ENCODE measurements at regions not wholly inside any gene's neighbourhood (a gene's known extent, or its start where the extent isn't known, plus 50 kb on each side); places are given as distances from the start of the nearest gene placed in this dataset.

GRCh38 chr4:185862340-185862739 lies 50.3 kb upstream of the SORBS2 start:
- Histone ChIP-seq H3K27me3 (ENCODE audit: control insufficient read depth, insufficient read depth, low read length) (no peaks in the 10 kb centered on the region), H3K4me3 (ENCODE audit: low read length) (no peak overlapping the region), H3K4me1 (ENCODE audit: control insufficient read depth, insufficient read depth, low read length) (no peaks in the 10 kb centered on the region), H3K27ac (ENCODE audit: low read depth, low read length) (no peak overlapping the region), H3K9ac (ENCODE audit: low read length) (no peak overlapping the region), H3K36me3 (ENCODE audit: control insufficient read depth, insufficient read depth, low read length) (no peaks in the 10 kb centered on the region)

- H3K4me1 ChIP-seq (ENCODE audit: control insufficient read depth, insufficient read depth, low read length): no peaks in the 10 kb centered on the region
- no peak overlapping the region for H3K9ac ChIP-seq (ENCODE audit: low read length)
- H3K36me3 ChIP-seq (ENCODE audit: control insufficient read depth, insufficient read depth, low read length): no peaks in the 10 kb centered on the region
- H3K4me3 ChIP-seq (ENCODE audit: low read length): no peak overlapping the region
- H3K27me3 ChIP-seq (ENCODE audit: control insufficient read depth, insufficient read depth, low read length): no peaks in the 10 kb centered on the region
- no peak overlapping the region for H3K27ac ChIP-seq (ENCODE audit: low read depth, low read length)
Measured at GRCh38 chr4:185863946-185864345, 52.0 kb upstream of the SORBS2 start.

- Histone ChIP-seq H3K27me3 (ENCODE audit: control insufficient read depth, insufficient read depth, low read length) (no peaks in the 10 kb centered on the region), H3K4me3 (ENCODE audit: low read length) (no peak overlapping the region), H3K36me3 (ENCODE audit: control insufficient read depth, insufficient read depth, low read length) (no peaks in the 10 kb centered on the region), H3K9ac (ENCODE audit: low read length) (no peak overlapping the region), H3K4me1 (ENCODE audit: control insufficient read depth, insufficient read depth, low read length) (no peaks in the 10 kb centered on the region), H3K27ac (ENCODE audit: low read depth, low read length) (no peak overlapping the region)
Measured at GRCh38 chr4:185865901-185866328, 53.9 kb upstream of the SORBS2 start.

GRCh38 chr4:185867770-185868169 lies 55.8 kb upstream of the SORBS2 start:
- H3K9ac ChIP-seq (ENCODE audit: low read length): no peak overlapping the region
- H3K27ac ChIP-seq (ENCODE audit: low read depth, low read length): no peak overlapping the region
- no peaks in the 10 kb centered on the region for H3K4me1 ChIP-seq (ENCODE audit: control insufficient read depth, insufficient read depth, low read length)

GRCh38 chr4:185868983-185869382 lies 57.0 kb upstream of the SORBS2 start:
- H3K36me3 ChIP-seq (ENCODE audit: control insufficient read depth, insufficient read depth, low read length): no peaks in the 10 kb centered on the region
- no peaks in the 10 kb centered on the region for H3K27me3 ChIP-seq (ENCODE audit: control insufficient read depth, insufficient read depth, low read length)
- H3K9ac ChIP-seq (ENCODE audit: low read length): no peak overlapping the region
- no peak overlapping the region for H3K27ac ChIP-seq (ENCODE audit: low read depth, low read length)
- H3K4me3 ChIP-seq (ENCODE audit: low read length): no peak overlapping the region
- no peaks in the 10 kb centered on the region for H3K4me1 ChIP-seq (ENCODE audit: control insufficient read depth, insufficient read depth, low read length)

More at GRCh38 chr4:185867770-185868169, 55.8 kb upstream of the SORBS2 start:
- no peak overlapping the region for H3K4me3 ChIP-seq (ENCODE audit: low read length)
- H3K27me3 ChIP-seq (ENCODE audit: control insufficient read depth, insufficient read depth, low read length): no peaks in the 10 kb centered on the region
- H3K36me3 ChIP-seq (ENCODE audit: control insufficient read depth, insufficient read depth, low read length): no peaks in the 10 kb centered on the region

- no peak overlapping the region for H3K4me3 ChIP-seq (ENCODE audit: low read length)
- H3K36me3 ChIP-seq (ENCODE audit: control insufficient read depth, insufficient read depth, low read length): no peaks in the 10 kb centered on the region
- no peak overlapping the region for H3K9ac ChIP-seq (ENCODE audit: low read length)
- H3K4me1 ChIP-seq (ENCODE audit: control insufficient read depth, insufficient read depth, low read length): no peaks in the 10 kb centered on the region
- no peak overlapping the region for H3K27ac ChIP-seq (ENCODE audit: low read depth, low read length)
- H3K27me3 ChIP-seq (ENCODE audit: control insufficient read depth, insufficient read depth, low read length): no peaks in the 10 kb centered on the region
Measured at GRCh38 chr4:185869427-185869826, 57.4 kb upstream of the SORBS2 start.

- no peaks in the 10 kb centered on the region for H3K36me3 ChIP-seq (ENCODE audit: control insufficient read depth, insufficient read depth, low read length)
- no peaks in the 10 kb centered on the region for H3K4me1 ChIP-seq (ENCODE audit: control insufficient read depth, insufficient read depth, low read length)
- H3K4me3 ChIP-seq (ENCODE audit: low read length): no peak overlapping the region
- no peak overlapping the region for H3K9ac ChIP-seq (ENCODE audit: low read length)
- no peak overlapping the region for H3K27ac ChIP-seq (ENCODE audit: low read depth, low read length)
- no peaks in the 10 kb centered on the region for H3K27me3 ChIP-seq (ENCODE audit: control insufficient read depth, insufficient read depth, low read length)
Measured at GRCh38 chr4:185870366-185870765, 58.4 kb upstream of the SORBS2 start.

- Histone ChIP-seq H3K4me3 (ENCODE audit: low read length) (no peak overlapping the region), H3K27me3 (ENCODE audit: control insufficient read depth, insufficient read depth, low read length) (no peaks in the 10 kb centered on the region), H3K36me3 (ENCODE audit: control insufficient read depth, insufficient read depth, low read length) (no peaks in the 10 kb centered on the region), H3K9ac (ENCODE audit: low read length) (no peak overlapping the region), H3K4me1 (ENCODE audit: control insufficient read depth, insufficient read depth, low read length) (no peaks in the 10 kb centered on the region), H3K27ac (ENCODE audit: low read depth, low read length) (no peak overlapping the region)
Measured at GRCh38 chr4:185872747-185873380, 60.9 kb upstream of the SORBS2 start.

GRCh38 chr4:185874516-185875230 lies 62.7 kb upstream of the SORBS2 start:
- H3K4me1 ChIP-seq (ENCODE audit: control insufficient read depth, insufficient read depth, low read length): no peaks in the 10 kb centered on the region
- no peak overlapping the region for H3K9ac ChIP-seq (ENCODE audit: low read length)
- no peaks in the 10 kb centered on the region for H3K27me3 ChIP-seq (ENCODE audit: control insufficient read depth, insufficient read depth, low read length)
- no peak overlapping the region for H3K27ac ChIP-seq (ENCODE audit: low read depth, low read length)
- no peaks in the 10 kb centered on the region for H3K36me3 ChIP-seq (ENCODE audit: control insufficient read depth, insufficient read depth, low read length)
- no peak overlapping the region for H3K4me3 ChIP-seq (ENCODE audit: low read length)

- Histone ChIP-seq H3K4me3 (ENCODE audit: low read length) (no peak overlapping the region), H3K4me1 (ENCODE audit: control insufficient read depth, insufficient read depth, low read length) (no peaks in the 10 kb centered on the region), H3K36me3 (ENCODE audit: control insufficient read depth, insufficient read depth, low read length) (no peaks in the 10 kb centered on the region), H3K9ac (ENCODE audit: low read length) (no peak overlapping the region), H3K27me3 (ENCODE audit: control insufficient read depth, insufficient read depth, low read length) (no peaks in the 10 kb centered on the region), H3K27ac (ENCODE audit: low read depth, low read length) (no peak overlapping the region)
Measured at GRCh38 chr4:185875316-185875907, 63.4 kb upstream of the SORBS2 start.

- no peaks in the 10 kb centered on the region for H3K4me1 ChIP-seq (ENCODE audit: control insufficient read depth, insufficient read depth, low read length)
- H3K9ac ChIP-seq (ENCODE audit: low read length): no peak overlapping the region
- H3K27me3 ChIP-seq (ENCODE audit: control insufficient read depth, insufficient read depth, low read length): no peaks in the 10 kb centered on the region
- no peaks in the 10 kb centered on the region for H3K36me3 ChIP-seq (ENCODE audit: control insufficient read depth, insufficient read depth, low read length)
- H3K27ac ChIP-seq (ENCODE audit: low read depth, low read length): no peak overlapping the region
- H3K4me3 ChIP-seq (ENCODE audit: low read length): no peak overlapping the region
Measured at GRCh38 chr4:185878633-185879032, 66.6 kb upstream of the SORBS2 start.

- Histone ChIP-seq H3K4me1 (ENCODE audit: control insufficient read depth, insufficient read depth, low read length) (no peaks in the 10 kb centered on the region), H3K36me3 (ENCODE audit: control insufficient read depth, insufficient read depth, low read length) (no peaks in the 10 kb centered on the region), H3K4me3 (ENCODE audit: low read length) (no peak overlapping the region), H3K27ac (ENCODE audit: low read depth, low read length) (no peak overlapping the region), H3K9ac (ENCODE audit: low read length) (no peak overlapping the region), H3K27me3 (ENCODE audit: control insufficient read depth, insufficient read depth, low read length) (no peaks in the 10 kb centered on the region)
Measured at GRCh38 chr4:185879666-185880312, 67.8 kb upstream of the SORBS2 start.
